Peyer's patch (tissue), 4 donors: ENCODE measurements at regions not wholly inside any gene's neighbourhood (a gene's known extent, or its start where the extent isn't known, plus 50 kb on each side); places are given as distances from the start of the nearest gene placed in this dataset.
A peak's percentile ranks its signal among the peaks of the same experiment; 100 is the strongest.
"Not testable (repeated sequence)": the region's sequence is repeated elsewhere in the genome, so short reads cannot be mapped to it uniquely, and the experiment has no call there.

Experiments
- DNase-seq, 3 donors: peaks; one replicate each; pipeline ENCODE4 v3.0.0-alpha.2; 2017 to 2019
- H3K27ac ChIP-seq, 4 donors: fragments of 200-600 bp; sonication (generic); one replicate each; pipeline ENCODE4 v1.5.1; 2016 to 2019
- H3K27me3 ChIP-seq, 2 donors: fragments of 200-600 bp; sonication (generic); one replicate each; pipeline ENCODE4 v1.5.1; 2019
- H3K36me3 ChIP-seq, 3 donors: fragments of 200-600 bp; sonication (generic); one replicate each; pipeline ENCODE4 v1.5.1; 2016 to 2019
- H3K4me1 ChIP-seq, 4 donors: fragments of 200-600 bp; sonication (generic); one replicate each; pipeline ENCODE4 v1.5.1; 2016 to 2019
- H3K4me3 ChIP-seq, 4 donors: fragments of 200-600 bp; sonication (generic); 1 replicate in 3 of 4; 2 replicates in 1 of 4; pipeline ENCODE4 v1.5.1; 2016 to 2019; ENCODE audit warnings: mild to moderate bottlenecking in 1 of 4
- H3K9me3 ChIP-seq, 4 donors: fragments of 200-600 bp; sonication (generic); one replicate each; pipeline ENCODE4 v1.5.1; 2016 to 2019; ENCODE audit warnings: mild to moderate bottlenecking in 1 of 4
- POLR2A ChIP-seq, 2 donors: fragments of 450-650 bp; IDR thresholded peaks; one replicate each; pipeline ENCODE4 v1.5.1; 2017; ENCODE audit warnings: antibody characterized with exemption in 2 of 2, mild to moderate bottlenecking in 2 of 2, moderate library complexity in 2 of 2
- TF ChIP-seq, protein P1 (sequence below), 6 experiments: fragments of 450-650 bp in 4 of 6; fragments of 200-600 bp in 2 of 6; sonication (generic) in 1 of 6; IDR thresholded peaks; one replicate each; pipeline ENCODE4 v1.5.1; 2017 to 2019; ENCODE audit warnings: antibody characterized with exemption in 6 of 6, mild to moderate bottlenecking in 3 of 6, moderate library complexity in 1 of 6

DNA sequence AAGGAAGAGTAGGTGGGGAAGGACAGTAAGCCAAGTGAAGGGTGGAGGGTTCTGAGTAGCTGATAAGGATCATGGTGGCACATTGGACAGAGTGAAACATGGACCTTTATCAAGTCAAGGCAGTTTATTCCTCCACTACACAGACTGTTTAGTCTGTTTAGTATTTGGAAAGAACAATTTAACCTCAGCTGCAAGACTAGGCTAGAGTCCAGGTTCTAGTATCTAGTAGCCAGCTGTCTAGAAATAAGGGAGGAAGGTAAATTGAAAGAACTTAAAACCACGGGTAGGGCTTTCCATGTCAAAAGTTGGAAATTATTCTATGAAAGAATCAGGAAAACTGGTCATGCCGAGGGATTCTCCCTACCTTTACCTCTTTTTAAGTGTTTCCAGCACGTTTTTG lies 140.1 kb upstream of the MED14 start:
- Histone ChIP-seq H3K36me3 (no peaks in the 10 kb centered on the region), H3K4me1 (no peaks in the 10 kb centered on the region), H3K27ac (no peak overlapping the region), H3K4me3 (no peak overlapping the region), H3K27me3 (no peaks in the 10 kb centered on the region), H3K9me3 (no peaks in the 10 kb centered on the region)
- DNase-seq, result no peak
- TF ChIP-seq POLR2A (IDR thresholded peaks at IDR 0.05), result no peak
- TF ChIP-seq, protein P1, sequence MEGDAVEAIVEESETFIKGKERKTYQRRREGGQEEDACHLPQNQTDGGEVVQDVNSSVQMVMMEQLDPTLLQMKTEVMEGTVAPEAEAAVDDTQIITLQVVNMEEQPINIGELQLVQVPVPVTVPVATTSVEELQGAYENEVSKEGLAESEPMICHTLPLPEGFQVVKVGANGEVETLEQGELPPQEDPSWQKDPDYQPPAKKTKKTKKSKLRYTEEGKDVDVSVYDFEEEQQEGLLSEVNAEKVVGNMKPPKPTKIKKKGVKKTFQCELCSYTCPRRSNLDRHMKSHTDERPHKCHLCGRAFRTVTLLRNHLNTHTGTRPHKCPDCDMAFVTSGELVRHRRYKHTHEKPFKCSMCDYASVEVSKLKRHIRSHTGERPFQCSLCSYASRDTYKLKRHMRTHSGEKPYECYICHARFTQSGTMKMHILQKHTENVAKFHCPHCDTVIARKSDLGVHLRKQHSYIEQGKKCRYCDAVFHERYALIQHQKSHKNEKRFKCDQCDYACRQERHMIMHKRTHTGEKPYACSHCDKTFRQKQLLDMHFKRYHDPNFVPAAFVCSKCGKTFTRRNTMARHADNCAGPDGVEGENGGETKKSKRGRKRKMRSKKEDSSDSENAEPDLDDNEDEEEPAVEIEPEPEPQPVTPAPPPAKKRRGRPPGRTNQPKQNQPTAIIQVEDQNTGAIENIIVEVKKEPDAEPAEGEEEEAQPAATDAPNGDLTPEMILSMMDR (IDR thresholded peaks at IDR 0.05), result no peak

DNA sequence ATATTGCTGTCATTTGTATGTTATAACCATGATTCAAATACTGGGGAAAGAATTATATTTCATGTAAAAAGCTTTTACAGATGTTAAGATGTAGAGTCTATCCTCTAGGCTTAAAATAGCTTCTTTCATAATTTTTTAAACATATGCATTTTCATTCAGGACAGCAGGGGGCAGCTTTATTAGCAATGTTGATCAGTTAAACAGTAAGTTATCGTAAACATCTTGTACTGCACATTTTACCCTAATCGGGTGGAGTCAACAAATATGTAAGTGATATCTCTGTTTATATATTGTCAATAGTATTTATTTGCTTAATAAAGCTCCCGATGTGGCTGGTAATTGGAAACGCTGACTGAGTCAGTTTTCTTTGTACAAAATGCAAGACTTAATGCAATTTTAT lies 142.5 kb upstream of the MED14 start:
- Histone ChIP-seq H3K9me3 (no peaks in the 10 kb centered on the region), H3K4me1 (no peaks in the 10 kb centered on the region), H3K36me3 (no peaks in the 10 kb centered on the region), H3K27ac (no peak overlapping the region), H3K27me3 (no peaks in the 10 kb centered on the region), H3K4me3 (no peak overlapping the region)
- DNase-seq, result no peak
- TF ChIP-seq, protein P1 (IDR thresholded peaks at IDR 0.05), result peak in 5 of 6 experiments; percentile 37 to 63 (median 51)
- no peak for TF ChIP-seq POLR2A (IDR thresholded peaks at IDR 0.05)

DNA sequence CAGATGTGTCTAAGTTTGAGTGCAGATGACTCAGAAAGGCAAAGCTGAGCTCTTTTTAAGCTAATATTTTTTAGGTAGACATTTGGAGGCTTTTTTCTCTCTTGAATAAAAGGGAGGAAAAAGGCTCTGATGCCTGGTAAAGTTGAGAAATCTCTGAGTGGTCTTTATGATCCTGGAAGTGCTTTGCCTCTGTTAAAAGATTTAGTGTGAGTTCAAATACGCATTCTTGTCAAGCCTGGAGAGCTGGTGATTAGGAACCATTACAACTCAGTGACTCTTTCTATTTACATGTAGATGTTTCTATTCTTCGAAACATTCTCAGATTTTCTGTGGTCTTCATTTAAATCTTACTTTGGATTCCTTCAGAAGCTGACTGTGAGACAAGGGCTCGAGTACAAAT lies 143.4 kb upstream of the MED14 start:
- Histone ChIP-seq H3K27ac (no peak overlapping the region), H3K36me3 (no peaks in the 10 kb centered on the region), H3K27me3 (no peaks in the 10 kb centered on the region), H3K4me3 (no peak overlapping the region), H3K9me3 (no peaks in the 10 kb centered on the region), H3K4me1 (no peaks in the 10 kb centered on the region)
- TF ChIP-seq, protein P1 (IDR thresholded peaks at IDR 0.05), result no peak
- no peak for TF ChIP-seq POLR2A (IDR thresholded peaks at IDR 0.05)
- no peak for DNase-seq

DNA sequence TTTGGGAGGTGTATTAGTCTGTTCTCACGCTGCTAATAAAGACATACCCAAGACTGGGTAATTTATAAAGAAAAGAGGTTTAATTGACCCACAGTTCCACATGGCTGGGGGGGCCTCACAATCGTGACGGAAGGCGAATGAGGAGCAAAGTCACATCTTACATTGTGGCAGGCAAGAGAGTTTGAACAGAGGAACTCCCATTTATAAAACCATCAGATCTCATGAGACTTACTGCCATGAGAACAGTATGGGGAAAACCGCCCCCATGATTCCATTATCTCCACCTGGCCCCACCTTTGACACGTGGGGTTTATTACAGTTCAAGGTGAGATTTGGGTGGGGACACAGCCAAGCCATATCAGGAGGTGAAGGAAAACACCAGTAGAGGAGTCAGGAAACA lies 143.8 kb upstream of the MED14 start:
- H3K4me1 ChIP-seq, H3K27me3 ChIP-seq, H3K4me3 ChIP-seq, H3K9me3 ChIP-seq, H3K36me3 ChIP-seq, DNase-seq, H3K27ac ChIP-seq: not testable (repeated sequence)

GRCh38 chrX:40880712-40881111 lies 145.4 kb upstream of the MED14 start:
- DNase-seq, result no peak
- TF ChIP-seq, protein P1 (IDR thresholded peaks at IDR 0.05), result no peak
- no peak for TF ChIP-seq POLR2A (IDR thresholded peaks at IDR 0.05)
- H3K4me3 ChIP-seq, result no peak overlapping the region
- no peaks in the 10 kb centered on the region for H3K27me3 ChIP-seq
- no peaks in the 10 kb centered on the region for H3K36me3 ChIP-seq
- H3K4me1 ChIP-seq, result no peaks in the 10 kb centered on the region
- no peaks in the 10 kb centered on the region for H3K9me3 ChIP-seq
- H3K27ac ChIP-seq, result no peak overlapping the region

- H3K9me3 ChIP-seq, result no peaks in the 10 kb centered on the region
- no peaks in the 10 kb centered on the region for H3K27me3 ChIP-seq
- DNase-seq, result no peak
- H3K36me3 ChIP-seq, result no peaks in the 10 kb centered on the region
- H3K27ac ChIP-seq, result no peak overlapping the region
- TF ChIP-seq POLR2A (IDR thresholded peaks at IDR 0.05), result no peak
- TF ChIP-seq, protein P1 (IDR thresholded peaks at IDR 0.05), result no peak
- H3K4me3 ChIP-seq, result no peak overlapping the region
- H3K4me1 ChIP-seq, result no peaks in the 10 kb centered on the region
Observed at GRCh38 chrX:40883021-40883619, 147.8 kb upstream of the MED14 start.
